NCI-H2227 (cell line): ENCODE measurements at regions not wholly inside any gene's neighbourhood (a gene's known extent, or its start where the extent isn't known, plus 50 kb on each side); places are given as distances from the start of the nearest gene placed in this dataset.
"Not testable (repeated sequence)": the region's sequence is repeated elsewhere in the genome, so short reads cannot be mapped to it uniquely, and the experiment has no call there.

Experiments used
- DNase-seq: peaks from one replicate; lab custom pipeline; 2025; ENCODE audit not compliant: unreplicated experiment; lab: John Stamatoyannopoulos, UW

GRCh38 chr5:173667702-173668101 is 51.3 kb upstream of the BOD1 start:
- no peak for DNase-seq

- DNase-seq, result no peak
Measured at GRCh38 chr5:173668245-173668800, 51.9 kb upstream of the BOD1 start.

GRCh38 chr5:173668910-173669309 is 52.5 kb upstream of the BOD1 start:
- no peak for DNase-seq

- no peak for DNase-seq
Measured at GRCh38 chr5:173669483-173669882, 53.0 kb upstream of the BOD1 start.

GRCh38 chr5:173670130-173670651 is 53.7 kb upstream of the BOD1 start:
- DNase-seq, result no peak

- no peak for DNase-seq
Measured at GRCh38 chr5:173670791-173671120, 54.3 kb upstream of the BOD1 start.

- DNase-seq, result no peak
Measured at GRCh38 chr5:173671121-173671949, 54.9 kb upstream of the BOD1 start.

- no peak for DNase-seq
Measured at GRCh38 chr5:173672166-173672565, 55.7 kb upstream of the BOD1 start.

GRCh38 chr5:173672891-173673290 is 56.4 kb upstream of the BOD1 start:
- DNase-seq, result no peak

GRCh38 chr5:173673295-173674101 is 57.0 kb upstream of the BOD1 start:
- no peak for DNase-seq

- DNase-seq, result no peak
Measured at GRCh38 chr5:173675287-173675996, 59.0 kb upstream of the BOD1 start.

- DNase-seq, result no peak
Measured at GRCh38 chr5:173676375-173676774, 59.9 kb upstream of the BOD1 start.

- no peak for DNase-seq
Measured at GRCh38 chr5:173677125-173677672, 60.7 kb upstream of the BOD1 start.

- DNase-seq, result no peak
Measured at GRCh38 chr5:173679909-173680630, 63.6 kb upstream of the BOD1 start.

- DNase-seq, result no peak
Measured at GRCh38 chr5:173680660-173681242, 64.3 kb upstream of the BOD1 start.

GRCh38 chr5:173682313-173682712 is 65.9 kb upstream of the BOD1 start:
- DNase-seq, result no peak

GRCh38 chr5:173684535-173684934 is 68.1 kb upstream of the BOD1 start:
- not testable (repeated sequence) for DNase-seq

GRCh38 chr5:173686950-173687349 is 70.5 kb upstream of the BOD1 start:
- no peak for DNase-seq

- no peak for DNase-seq
Measured at GRCh38 chr5:173688703-173689102, 72.3 kb upstream of the BOD1 start.

GRCh38 chr5:173689171-173689736 is 72.8 kb upstream of the BOD1 start:
- DNase-seq, result no peak
